RWPE2 (cell line): ENCODE measurements at regions not wholly inside any gene's neighbourhood (a gene's known extent, or its start where the extent isn't known, plus 50 kb on each side); places are given as distances from the start of the nearest gene placed in this dataset.

Experiments
- ATAC-seq: fragments of 200-7000 bp; cut with Tn5 transposase; 3 replicates; pipeline ENCODE4 v1.9.1; 2021; ENCODE audit warnings: low read depth
- DNase-seq: peaks from one replicate; pipeline ENCODE4 v3.0.0-alpha.2; 2020; ENCODE audit warnings: low spot score
- H3K27ac ChIP-seq: fragments of 450-650 bp; 2 replicates; pipeline ENCODE4 v1.5.1; 2017; ENCODE audit warnings: mild to moderate bottlenecking; ENCODE audit not compliant: poor library complexity, severe bottlenecking
- H3K27me3 ChIP-seq: fragments of 250-450 bp; sonication (Bioruptor Pico); 2 replicates; pipeline ENCODE4 v1.5.1; 2021; ENCODE audit warnings: mild to moderate bottlenecking, moderate library complexity; ENCODE audit not compliant: insufficient read depth, poor library complexity, severe bottlenecking
- H3K36me3 ChIP-seq: fragments of 250-450 bp; sonication (Bioruptor Pico); 2 replicates; pipeline ENCODE4 v1.5.1; 2020; ENCODE audit warnings: low read depth, mild to moderate bottlenecking, moderate library complexity
- H3K4me1 ChIP-seq: fragments of 250-450 bp; sonication (Bioruptor Pico); 2 replicates; pipeline ENCODE4 v1.5.1; 2021; ENCODE audit warnings: mild to moderate bottlenecking, moderate library complexity; ENCODE audit not compliant: insufficient read depth, poor library complexity, severe bottlenecking
- H3K4me3 ChIP-seq: fragments of 250-450 bp; sonication (Bioruptor Pico); 2 replicates; pipeline ENCODE4 v1.5.1; 2021; ENCODE audit warnings: mild to moderate bottlenecking, moderate library complexity; ENCODE audit not compliant: severe bottlenecking
- H3K9me3 ChIP-seq: fragments of 250-450 bp; sonication (Bioruptor Pico); 2 replicates; pipeline ENCODE4 v1.5.1; 2021; ENCODE audit warnings: mild to moderate bottlenecking, moderate library complexity; ENCODE audit not compliant: severe bottlenecking
- TF ChIP-seq, protein P1 (sequence below): fragments of 450-650 bp; IDR thresholded peaks from one replicate; pipeline ENCODE4 v1.5.1; 2017; ENCODE audit warnings: mild to moderate bottlenecking, moderate library complexity; ENCODE audit not compliant: poor library complexity, severe bottlenecking

DNA sequence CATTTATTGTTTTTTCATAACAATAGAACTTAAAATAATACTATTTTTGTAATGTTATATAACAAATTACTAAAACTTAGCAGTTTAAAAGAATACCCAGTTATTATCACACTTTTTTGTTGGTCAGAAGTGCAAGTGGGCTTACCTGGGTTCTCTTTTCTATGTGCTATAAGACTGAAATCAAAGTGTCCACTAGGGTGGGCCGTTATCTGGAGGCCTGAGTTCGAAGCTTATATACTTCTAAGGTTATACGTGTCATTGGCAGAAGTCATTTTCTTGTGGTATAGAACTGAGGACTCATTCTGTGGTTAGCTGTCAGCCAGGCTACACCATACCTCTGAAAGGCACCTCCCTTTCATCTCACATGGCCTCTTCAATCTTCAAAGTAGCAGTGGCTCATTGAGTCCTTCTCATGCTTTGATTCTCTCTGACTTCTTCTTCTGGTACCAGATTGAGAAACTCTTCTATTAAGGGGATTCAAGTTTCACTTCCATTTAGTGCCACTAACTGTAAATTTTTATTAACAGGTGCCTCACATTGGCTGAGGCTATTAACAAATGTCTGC lies 414.3 kb downstream of the AMY1C start:
- no peak overlapping the region for H3K27ac ChIP-seq
- H3K4me3 ChIP-seq = no peak overlapping the region
- H3K36me3 ChIP-seq = no peaks in the 10 kb centered on the region
- TF ChIP-seq, protein P1, sequence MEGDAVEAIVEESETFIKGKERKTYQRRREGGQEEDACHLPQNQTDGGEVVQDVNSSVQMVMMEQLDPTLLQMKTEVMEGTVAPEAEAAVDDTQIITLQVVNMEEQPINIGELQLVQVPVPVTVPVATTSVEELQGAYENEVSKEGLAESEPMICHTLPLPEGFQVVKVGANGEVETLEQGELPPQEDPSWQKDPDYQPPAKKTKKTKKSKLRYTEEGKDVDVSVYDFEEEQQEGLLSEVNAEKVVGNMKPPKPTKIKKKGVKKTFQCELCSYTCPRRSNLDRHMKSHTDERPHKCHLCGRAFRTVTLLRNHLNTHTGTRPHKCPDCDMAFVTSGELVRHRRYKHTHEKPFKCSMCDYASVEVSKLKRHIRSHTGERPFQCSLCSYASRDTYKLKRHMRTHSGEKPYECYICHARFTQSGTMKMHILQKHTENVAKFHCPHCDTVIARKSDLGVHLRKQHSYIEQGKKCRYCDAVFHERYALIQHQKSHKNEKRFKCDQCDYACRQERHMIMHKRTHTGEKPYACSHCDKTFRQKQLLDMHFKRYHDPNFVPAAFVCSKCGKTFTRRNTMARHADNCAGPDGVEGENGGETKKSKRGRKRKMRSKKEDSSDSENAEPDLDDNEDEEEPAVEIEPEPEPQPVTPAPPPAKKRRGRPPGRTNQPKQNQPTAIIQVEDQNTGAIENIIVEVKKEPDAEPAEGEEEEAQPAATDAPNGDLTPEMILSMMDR = no peak
- H3K4me1 ChIP-seq = no peaks in the 10 kb centered on the region
- no peak for ATAC-seq
- H3K27me3 ChIP-seq = no peaks in the 10 kb centered on the region
- DNase-seq = no peak
- no peaks in the 10 kb centered on the region for H3K9me3 ChIP-seq

DNA sequence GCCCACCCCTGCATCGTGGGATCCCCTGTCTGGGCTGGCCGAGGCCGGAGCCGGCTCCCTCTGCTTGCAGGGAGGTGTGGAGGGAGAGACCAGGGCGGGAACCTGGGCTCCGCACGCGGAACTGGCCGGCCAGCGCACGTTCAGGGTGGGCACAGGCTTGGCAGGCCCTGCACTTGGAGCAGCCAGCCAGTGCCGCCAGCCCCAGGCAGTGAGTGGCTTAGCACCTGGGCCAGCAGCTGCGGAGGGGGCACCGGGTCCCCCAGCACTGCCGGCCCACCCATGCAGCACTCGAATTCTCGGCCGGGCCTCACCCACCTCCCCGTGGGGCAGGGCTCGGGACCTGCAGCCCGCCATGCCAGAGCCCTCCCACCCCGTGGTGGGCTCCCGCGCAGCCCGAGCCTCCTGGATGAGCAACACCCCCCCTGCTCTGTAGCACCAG lies 422.6 kb downstream of the AMY1C start:
- no peaks in the 10 kb centered on the region for H3K36me3 ChIP-seq
- TF ChIP-seq, protein P1 = no peak
- no peaks in the 10 kb centered on the region for H3K4me1 ChIP-seq
- H3K9me3 ChIP-seq = no peaks in the 10 kb centered on the region
- ATAC-seq (no peak), DNase-seq (no peak)
- no peaks in the 10 kb centered on the region for H3K27me3 ChIP-seq
- H3K27ac ChIP-seq = no peak overlapping the region
- H3K4me3 ChIP-seq = no peak overlapping the region

DNA sequence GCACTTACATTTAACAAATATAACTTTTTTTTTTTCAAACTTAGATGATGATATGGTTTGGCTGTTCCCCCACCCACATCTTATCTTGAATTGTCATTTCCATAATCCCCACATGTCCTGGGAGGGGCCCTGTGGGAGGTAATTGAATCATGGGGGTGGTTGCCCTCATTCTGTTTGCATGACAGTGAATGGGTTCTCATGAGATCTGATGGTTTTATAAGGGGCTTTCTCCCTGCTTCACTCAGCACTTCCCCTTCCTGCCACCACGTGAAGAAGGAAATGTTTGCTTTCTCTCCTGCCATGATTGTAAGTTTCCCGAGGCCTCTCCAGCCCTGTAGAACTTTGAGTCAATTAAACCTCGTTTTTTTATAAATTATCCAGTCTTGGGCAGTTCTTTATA lies 432.6 kb downstream of the AMY1C start:
- ATAC-seq = no peak
- no peak for DNase-seq
- no peaks in the 10 kb centered on the region for H3K4me1 ChIP-seq
- no peak overlapping the region for H3K27ac ChIP-seq
- H3K9me3 ChIP-seq = no peaks in the 10 kb centered on the region
- H3K36me3 ChIP-seq = no peaks in the 10 kb centered on the region
- H3K27me3 ChIP-seq = no peaks in the 10 kb centered on the region
- no peak overlapping the region for H3K4me3 ChIP-seq
- TF ChIP-seq, protein P1 = no peak

DNA sequence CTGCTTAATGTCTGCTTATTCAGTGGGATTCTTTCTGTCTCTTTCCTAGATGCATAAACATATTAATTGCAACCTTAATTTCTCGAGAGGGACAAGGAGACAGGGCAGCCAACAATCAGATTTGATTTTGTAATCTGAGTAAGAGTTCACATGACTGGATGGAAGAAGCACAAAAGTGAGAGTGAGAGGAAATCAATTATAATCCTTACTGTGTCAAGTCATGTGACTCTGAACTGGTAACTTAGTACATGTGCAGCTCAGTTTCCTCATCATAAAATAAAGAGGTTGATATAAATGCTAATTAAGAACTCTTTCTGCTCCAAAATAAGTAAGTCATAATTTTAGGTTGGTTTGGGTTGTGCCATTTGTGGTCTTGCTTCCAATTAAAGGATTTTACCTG lies 439.5 kb downstream of the AMY1C start:
- Histone ChIP-seq H3K27ac (no peak overlapping the region), H3K36me3 (no peaks in the 10 kb centered on the region), H3K27me3 (no peaks in the 10 kb centered on the region), H3K4me3 (no peak overlapping the region), H3K4me1 (no peaks in the 10 kb centered on the region), H3K9me3 (no peaks in the 10 kb centered on the region)
- TF ChIP-seq, protein P1 = no peak
- ATAC-seq (no peak), DNase-seq (no peak)

DNA sequence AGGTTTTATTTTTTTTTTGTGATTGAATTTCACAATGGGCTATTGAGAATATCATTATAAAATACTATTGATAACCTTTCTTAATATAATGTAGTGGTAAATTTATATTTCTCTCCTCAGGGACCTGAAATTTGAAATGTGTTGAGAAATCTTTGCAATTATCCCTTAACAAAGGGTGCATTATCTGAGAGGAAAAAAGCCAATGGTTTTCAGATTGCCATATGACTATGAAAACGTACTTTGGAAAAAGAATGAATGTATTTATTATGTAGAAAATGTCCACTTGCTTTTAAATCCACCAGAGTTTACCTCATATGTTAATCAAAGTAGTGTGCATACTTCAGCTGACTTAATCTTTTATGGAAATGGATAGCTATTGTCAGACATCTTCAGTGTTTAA lies 441.1 kb downstream of the AMY1C start:
- Histone ChIP-seq H3K4me3 (no peak overlapping the region), H3K4me1 (no peaks in the 10 kb centered on the region), H3K27ac (no peak overlapping the region), H3K27me3 (no peaks in the 10 kb centered on the region), H3K36me3 (no peaks in the 10 kb centered on the region), H3K9me3 (no peaks in the 10 kb centered on the region)
- no peak for DNase-seq
- TF ChIP-seq, protein P1 = no peak
- ATAC-seq = no peak
